GM12873 (cell line): ENCODE measurements at regions not wholly inside any gene's neighbourhood (a gene's known extent, or its start where the extent isn't known, plus 50 kb on each side); places are given as distances from the start of the nearest gene placed in this dataset.

Experiments
- TF ChIP-seq, protein P1 (sequence below): IDR thresholded peaks from 2 replicates; pipeline ENCODE4 v1.5.1; 2012; ENCODE audit warnings: low read depth, mild to moderate bottlenecking, moderate library complexity, low read length, control low read depth; ENCODE audit not compliant: insufficient read depth; ENCODE audit errors: missing control alignments

DNA sequence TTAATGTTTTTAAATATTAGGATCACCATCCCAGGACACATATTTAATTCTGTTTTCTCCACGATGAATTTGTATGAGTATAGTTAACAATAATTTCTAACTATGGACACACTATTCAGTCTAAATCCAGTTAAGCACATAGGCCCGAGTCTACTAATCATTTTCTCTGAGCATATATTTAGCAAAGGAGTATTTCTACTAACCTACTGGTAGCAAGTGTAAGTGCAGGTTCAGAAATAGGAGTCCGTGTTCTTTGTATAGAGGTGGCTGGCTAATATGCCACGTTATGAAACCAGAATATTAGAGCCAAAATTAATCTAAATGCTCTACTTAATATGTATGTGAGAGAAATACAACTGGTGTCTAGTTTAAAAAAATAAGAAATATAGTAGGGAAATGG, 416.6 kb upstream of the NXPH2 start:
- TF ChIP-seq, protein P1, sequence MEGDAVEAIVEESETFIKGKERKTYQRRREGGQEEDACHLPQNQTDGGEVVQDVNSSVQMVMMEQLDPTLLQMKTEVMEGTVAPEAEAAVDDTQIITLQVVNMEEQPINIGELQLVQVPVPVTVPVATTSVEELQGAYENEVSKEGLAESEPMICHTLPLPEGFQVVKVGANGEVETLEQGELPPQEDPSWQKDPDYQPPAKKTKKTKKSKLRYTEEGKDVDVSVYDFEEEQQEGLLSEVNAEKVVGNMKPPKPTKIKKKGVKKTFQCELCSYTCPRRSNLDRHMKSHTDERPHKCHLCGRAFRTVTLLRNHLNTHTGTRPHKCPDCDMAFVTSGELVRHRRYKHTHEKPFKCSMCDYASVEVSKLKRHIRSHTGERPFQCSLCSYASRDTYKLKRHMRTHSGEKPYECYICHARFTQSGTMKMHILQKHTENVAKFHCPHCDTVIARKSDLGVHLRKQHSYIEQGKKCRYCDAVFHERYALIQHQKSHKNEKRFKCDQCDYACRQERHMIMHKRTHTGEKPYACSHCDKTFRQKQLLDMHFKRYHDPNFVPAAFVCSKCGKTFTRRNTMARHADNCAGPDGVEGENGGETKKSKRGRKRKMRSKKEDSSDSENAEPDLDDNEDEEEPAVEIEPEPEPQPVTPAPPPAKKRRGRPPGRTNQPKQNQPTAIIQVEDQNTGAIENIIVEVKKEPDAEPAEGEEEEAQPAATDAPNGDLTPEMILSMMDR = no peak

- TF ChIP-seq, protein P1 = no peak
These were observed 414.4 kb upstream of the NXPH2 start for GRCh38 chr2:139194546-139194945.

DNA sequence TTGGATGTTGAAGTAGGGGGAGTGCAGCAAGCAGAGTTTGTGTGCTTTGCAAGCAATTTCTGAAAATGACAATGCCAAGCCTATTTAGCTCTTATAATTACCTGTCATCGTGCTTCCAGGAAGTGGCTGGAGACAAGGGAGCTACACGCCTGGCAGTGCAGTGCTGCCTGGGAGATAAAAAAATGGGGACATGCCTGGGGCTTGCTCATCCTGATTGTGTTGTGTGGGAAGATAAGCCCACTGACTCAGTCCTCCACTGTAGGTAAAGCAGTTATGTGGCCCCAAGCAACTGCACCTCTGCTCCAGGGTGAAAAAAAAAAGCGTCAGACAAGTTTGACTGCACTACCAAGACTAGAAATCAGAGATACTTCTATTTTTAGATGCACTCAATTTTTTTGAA, 396.9 kb upstream of the NXPH2 start:
- TF ChIP-seq, protein P1 = no peak

DNA sequence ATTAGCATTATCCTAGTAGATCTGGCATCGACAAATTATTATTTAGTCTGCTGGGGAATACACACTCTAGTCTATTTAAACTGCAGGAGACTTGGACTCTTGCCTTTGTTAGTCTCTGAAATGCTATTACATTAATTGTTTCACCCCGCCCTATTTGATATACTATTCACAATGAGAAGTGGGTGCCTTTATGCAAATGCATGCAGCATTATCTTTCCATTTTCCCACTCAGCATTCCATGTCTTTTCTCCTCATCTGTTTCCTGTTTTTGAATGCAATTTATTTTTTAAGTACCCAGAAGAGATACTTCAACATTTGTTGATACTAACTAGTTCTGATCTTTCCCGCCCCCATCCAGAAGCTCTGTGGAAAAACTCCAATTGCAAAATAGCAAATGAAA, 395.3 kb upstream of the NXPH2 start:
- TF ChIP-seq, protein P1 = no peak

DNA sequence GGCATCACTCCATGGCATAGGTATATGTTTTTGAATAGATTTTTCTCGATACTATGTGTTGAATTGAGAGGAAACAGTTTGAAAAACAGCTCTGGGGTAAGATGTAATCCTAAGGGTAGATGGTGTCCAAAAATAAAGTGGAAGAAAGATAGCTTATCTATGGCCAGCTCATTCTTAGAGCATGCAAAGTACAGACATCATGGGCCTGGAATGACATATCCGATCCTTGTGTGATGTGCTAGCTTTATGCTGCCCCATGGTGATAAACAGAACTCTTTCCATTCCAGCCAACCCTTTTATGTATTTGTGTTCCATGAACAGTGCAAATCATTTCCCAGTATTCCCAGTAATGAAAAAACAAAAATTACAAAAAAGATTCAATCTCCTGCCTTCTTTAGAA, 390.2 kb upstream of the NXPH2 start:
- TF ChIP-seq, protein P1 = no peak

DNA sequence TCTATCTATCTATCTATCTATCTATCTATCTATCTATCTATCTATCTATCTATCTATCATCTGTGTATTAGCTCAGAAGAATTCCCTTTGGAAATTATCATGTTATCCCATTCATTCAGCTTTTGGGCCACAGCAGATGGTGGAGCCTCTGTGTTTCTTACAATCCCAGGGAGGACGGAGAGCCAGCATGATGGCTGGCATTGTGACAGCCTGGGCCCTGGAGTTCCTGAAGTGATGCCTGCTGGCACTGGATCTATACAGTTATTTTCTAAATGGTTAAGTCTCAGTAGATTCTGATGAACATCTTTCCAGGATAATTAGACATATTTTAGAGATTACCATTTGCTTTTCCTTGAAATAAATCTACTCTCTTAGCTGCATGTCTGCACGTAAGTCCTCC, 385.4 kb upstream of the NXPH2 start:
- TF ChIP-seq, protein P1 = no peak

DNA sequence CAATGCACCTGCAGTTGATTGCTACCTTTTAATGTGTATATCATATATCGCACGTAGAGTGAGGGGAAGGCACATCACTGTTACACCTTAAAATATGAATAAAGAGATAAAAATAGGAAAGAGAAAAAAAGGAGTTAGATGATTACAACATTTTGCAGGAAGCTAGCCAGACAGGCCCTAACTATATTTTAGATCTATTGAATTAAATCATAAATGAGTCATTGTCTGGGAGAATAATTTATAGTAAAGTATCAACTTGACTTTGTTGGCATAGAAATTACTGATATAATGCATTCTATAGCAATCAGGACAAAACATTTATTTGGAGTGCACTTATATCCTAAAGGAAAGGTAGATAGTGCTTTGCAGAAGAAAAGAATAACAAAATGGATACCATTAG, 384.9 kb upstream of the NXPH2 start:
- TF ChIP-seq, protein P1 = no peak
